HG03159 (cell line): ENCODE measurements at regions not wholly inside any gene's neighbourhood (a gene's known extent, or its start where the extent isn't known, plus 50 kb on each side); places are given as distances from the start of the nearest gene placed in this dataset.
"Not testable (repeated sequence)": the region's sequence is repeated elsewhere in the genome, so short reads cannot be mapped to it uniquely, and the experiment has no call there.

Experiments used
- ATAC-seq: cut with Tn5 transposase; IDR thresholded peaks from one replicate; pipeline ENCODE4 v1.9.1; 2021; ENCODE audit warnings: mild to moderate bottlenecking, moderate library complexity; ENCODE audit not compliant: unreplicated experiment

DNA sequence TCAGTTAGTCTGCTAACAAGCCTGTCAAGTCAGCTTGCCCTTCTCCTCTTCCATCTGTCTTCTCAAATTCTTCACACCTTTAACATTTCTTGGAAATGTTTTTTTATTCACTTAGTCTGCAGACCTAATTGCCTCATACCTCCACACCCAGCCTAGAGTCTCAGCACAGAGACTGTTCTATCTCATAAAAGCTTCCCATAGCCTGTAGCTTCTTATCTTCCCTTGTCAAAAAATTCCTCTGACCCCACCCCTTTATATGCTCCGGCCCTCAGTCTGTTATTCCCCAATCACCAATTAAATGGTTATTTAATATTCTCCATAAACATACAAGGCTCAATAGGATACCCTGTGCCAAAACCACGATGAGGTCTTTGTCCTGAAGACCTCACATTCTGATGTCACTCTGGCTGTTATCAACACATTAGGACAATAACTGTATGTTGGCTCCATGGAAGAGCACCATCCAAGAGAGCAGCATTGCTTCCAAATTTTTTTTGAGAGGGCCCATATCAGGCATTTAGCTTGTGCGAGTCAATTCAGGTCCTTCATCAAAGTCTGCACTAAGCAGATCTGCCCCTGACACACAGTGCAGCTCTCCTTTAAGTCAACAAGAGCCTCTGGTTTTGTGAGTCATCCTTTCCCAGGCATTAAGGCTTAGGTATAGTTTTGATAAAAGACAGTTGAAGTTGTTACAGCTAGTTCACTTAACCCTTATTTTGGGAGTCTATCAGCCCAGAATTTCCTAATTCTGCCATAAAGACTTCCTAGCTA lies 83.2 kb upstream of the TBX18 start:
- no peak for ATAC-seq

DNA sequence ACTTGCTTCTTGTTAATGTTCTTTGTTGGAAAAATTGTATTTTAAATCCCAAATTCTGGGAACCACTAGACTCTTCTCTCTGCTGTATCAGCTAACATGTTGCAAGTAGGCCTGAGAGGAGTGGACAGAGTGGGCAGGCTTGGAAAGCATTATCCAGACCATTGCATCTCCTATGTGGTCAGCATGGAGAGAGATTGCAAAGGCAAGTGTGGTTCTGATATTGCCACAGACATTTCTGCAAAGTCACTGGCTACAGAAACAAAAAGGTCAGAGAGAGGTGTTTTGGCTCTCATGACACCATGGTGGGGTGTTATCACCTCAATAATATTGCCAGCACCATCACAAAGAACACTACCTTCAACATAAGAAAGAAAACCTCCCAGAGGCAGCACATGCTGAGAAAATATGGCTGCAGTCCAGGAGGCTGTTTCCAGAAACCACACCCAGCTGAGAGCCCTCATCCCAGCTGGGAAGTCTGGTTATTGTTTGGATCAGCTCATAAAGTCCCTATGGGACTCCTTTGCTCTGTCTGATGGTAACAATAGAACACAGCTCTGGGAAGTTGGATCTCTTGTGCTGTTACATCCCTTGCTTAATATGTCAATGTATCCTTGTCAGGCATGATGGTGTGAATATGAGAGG lies 78.2 kb upstream of the TBX18 start:
- ATAC-seq: no peak

DNA sequence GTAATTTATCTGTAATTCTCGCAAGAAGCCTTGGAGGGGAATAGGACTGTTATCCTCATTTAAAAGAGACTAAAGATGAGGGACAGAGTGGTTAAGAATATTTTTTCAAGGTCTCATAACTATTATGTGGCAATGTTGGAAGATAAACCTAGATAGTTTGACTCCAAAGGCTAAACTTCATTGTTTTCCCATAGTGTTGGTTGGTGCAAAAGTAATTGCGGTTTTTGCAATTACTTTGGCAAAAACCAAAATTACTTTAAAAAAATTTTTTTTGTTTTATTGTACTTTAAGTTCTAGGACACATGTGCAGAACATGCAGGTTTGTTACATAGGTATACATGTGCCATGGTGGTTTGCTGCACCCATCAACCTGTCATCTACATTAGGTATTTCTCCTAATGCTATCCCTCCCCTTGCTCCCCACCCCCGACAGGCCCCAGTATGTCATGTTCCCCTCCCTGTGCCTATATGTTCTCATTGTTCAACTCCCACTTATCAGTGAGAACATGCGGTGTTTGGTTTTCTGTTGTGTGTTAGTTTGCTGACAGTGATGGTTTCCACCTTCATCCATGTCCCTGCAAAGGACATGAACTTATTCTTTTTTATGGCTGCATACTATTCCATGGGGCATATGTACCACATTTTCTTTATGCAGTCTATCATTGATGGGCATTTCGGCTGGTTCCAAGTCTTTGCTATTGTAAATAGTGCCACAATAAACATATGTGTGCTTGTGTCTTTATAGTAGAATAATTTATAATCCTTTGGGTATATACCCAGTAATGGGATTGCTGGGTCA lies 72.9 kb upstream of the TBX18 start:
- not testable (repeated sequence) for ATAC-seq

DNA sequence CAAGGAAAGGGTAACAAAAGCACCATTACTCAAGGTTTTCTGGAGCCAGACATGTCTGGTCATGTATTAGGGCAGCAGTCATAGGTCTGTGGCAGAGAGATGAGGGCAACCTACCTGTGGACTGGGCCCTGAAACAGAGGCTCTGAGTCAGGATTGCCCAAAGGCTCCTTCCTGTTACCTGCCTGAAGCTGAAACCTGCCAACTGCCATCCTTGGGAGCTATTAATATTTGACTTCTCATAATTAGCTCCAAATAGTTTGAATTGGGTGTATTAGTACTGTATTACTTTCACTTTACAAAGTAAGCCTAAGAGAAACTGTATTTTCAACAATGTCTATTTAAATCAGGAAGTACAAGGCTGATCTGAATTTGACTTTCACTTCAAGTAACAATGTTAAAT lies 72.0 kb upstream of the TBX18 start:
- peak; percentile 62 for ATAC-seq

DNA sequence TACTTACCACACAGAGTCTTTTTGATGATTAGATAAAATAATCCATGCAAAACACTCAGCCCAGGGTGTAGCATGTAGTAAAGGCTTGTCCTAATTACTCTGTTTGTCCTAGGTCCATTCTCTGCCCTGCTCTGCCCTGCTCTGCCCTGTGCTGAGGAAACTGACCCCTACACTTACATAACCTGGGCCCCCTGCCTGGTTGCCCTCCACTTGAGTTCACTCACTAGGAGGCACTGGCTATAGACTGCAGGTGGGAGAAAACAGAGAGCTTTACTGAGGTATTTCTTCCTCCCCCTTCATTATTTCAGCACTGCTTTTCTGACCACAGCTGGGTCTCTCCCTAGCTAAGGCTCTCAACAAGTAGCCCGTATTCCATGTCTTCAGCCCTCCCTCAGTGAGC lies 70.9 kb upstream of the TBX18 start:
- ATAC-seq: no peak

DNA sequence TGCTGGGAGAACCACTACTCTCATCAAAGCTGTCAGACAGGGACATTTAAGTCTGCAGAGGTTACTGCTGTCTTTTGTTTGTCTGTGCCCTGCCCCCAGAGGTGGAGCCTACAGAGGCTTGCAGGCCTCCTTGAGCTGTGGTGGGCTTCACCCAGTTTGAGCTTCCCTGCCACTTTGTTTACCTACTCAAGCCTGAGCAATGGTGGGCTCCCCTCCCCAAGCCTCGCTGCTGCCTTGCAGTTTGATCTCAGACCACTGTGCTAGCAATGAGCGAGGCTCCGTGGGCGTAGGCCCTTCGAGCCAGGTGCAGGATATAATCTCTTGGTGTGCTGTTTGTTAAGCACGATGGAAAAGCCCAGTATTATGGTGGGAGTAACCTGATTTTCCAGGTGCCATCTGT lies 67.5 kb upstream of the TBX18 start:
- ATAC-seq: not testable (repeated sequence)

DNA sequence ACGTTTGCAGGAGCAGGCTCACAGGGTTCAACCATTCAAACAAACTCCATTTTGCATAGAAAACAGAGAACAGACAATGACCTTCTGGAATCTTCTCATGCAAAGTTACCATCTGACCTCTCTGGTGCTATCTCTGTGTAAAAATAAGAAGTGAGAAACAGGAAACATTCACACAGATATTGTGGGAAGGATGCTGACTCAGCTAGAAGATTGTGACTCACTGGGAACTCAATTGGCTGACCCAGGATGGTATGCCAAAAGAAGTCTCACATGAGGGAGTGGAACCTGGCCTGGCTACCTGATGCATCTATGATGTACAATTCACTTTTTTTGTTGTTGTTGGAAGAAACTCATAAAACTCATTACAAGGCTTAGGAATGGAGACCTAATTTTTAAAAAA lies 61.1 kb upstream of the TBX18 start:
- ATAC-seq: no peak

DNA sequence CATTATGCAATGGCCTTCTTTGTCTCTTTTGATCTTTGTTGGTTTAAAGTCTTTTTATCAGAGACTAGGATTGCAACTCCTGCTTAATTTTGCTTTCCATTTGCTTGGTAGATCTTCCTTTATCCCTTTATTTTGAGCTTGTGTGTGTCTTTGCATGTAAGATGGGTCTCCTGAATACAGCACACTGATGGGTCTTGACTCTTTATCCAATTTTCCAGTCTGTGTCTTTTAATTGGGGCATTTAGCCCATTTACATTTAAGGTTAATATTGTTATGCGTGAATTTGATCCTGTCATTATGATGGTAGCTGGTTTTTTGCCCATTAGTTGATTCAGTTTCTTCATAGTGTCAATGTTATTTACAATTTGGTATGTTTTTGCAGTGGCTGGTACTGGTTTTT lies 56.9 kb upstream of the TBX18 start:
- not testable (repeated sequence) for ATAC-seq

DNA sequence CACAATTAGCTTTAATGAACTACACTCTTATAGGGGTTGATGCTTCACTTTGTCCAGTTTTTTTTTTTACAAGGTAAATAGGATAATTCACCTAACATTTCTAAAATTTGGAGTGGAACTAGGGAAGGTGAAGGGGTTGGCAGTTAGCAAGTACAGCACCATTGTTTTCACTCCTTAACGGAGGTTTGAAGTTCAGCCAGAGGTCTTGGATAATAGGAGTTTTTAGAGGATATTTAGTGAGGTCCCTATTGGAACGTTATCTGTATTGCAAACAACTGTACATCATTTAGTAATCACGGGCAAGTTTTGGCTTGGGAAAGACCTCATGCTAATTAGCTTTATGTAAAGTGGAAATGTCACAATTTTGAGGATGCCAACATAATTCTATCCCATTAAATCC lies 52.3 kb upstream of the TBX18 start:
- ATAC-seq: no peak

DNA sequence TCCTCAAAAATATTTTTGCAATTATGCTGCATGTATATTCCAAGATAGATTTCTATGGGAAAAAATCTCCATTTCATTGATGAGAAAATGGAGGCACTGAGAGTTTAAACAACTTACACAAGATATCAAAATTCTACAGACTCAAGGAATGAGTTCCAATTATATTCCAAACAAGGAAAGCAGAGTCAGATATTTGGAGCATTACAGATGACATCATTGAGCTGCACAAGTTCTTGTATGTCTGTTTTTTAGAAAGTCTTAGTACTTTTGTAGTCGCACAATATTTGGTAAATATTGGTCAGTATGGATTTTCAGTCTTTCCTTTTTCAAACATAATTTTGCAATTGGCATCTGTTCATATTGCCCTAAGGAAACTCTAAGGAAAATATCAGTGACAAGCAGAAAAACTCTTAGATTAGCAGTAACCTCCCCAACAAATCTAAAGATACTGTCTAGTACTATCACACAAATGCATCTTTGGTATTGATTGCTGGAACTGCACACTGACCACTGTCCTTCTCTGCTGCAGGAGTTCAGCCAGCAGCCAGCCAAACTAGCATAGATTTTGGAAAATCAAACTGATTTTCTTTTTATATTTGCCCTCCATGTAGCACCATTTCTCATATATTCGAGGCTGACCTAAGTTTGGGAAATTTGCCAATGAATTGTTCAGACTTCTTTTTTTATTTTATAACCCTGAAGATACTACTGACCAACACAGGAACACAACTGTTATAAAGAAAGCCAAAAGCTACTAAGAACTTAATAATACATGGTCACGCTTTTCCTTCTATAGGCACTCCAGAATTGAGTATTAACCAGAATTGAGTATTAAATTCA lies 51.7 kb upstream of the TBX18 start:
- no peak for ATAC-seq
